ENCODE measurements at regions not wholly inside any gene's neighbourhood (a gene's known extent, or its start where the extent isn't known, plus 50 kb on each side); places are given as distances from the start of the nearest gene placed in this dataset.

DNA sequence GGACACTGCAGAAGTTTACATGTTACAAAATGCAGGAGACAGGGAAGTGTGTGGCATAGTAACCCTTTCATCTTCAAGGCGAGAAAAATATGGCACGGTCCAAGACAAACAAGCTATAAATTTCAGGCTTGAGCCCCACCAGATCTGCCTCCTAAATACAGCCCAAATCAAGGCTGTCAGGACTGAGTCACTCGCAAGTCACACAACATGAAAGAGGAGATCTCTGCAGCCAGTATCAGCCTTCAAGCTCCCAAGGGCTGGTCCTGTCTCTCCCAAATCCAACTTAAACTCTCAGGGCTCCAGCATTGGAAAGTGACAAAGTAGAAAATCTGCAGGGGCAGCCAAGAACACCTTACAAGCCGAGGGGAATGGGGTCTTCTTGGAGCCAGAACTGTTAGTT lies 106.3 kb upstream of the GATA6 start:
- Mint-ChIP-seq H3K4me1 (peaks cover 5 to 12% of the 10 kb centered on the region in 2 experiments), H3K4me3 (no peak overlapping the region), H3K36me3 (ENCODE audit: insufficient read depth in 1 of 3, low read depth in 3 of 3) (no peaks in the 10 kb centered on the region), H3K27ac (no peak overlapping the region), H3K27me3 (ENCODE audit: low read depth) (peaks cover 10% of the 10 kb centered on the region), H3K9me3 (no peaks in the 10 kb centered on the region)
- Histone ChIP-seq H2BK20ac (ENCODE audit: low read depth, low read length, poor library complexity, severe bottlenecking) (no peak overlapping the region), H4K8ac (replicated peaks; ENCODE audit: insufficient read length, low read depth, low read length) (no peak overlapping the region), H3K4me1 (ENCODE audit: insufficient read depth, low read length) (no peaks in the 10 kb centered on the region), H3K9ac (ENCODE audit: extremely low read depth, insufficient read length, low read length) (no peak overlapping the region), H4K91ac (ENCODE audit: insufficient read length, low read depth, low read length) (no peak overlapping the region), H3K79me1 (ENCODE audit: insufficient read depth, low read depth, low read length, poor library complexity, severe bottlenecking) (no peaks in the 10 kb centered on the region), H2AFZ (ENCODE audit: low read length) (no peak overlapping the region), H3K9me3 (ENCODE audit: control insufficient read depth, low read depth, low read length) (no peaks in the 10 kb centered on the region), H3K23me2 (ENCODE audit: insufficient read length, low read depth, low read length, poor library complexity, severe bottlenecking) (no peaks in the 10 kb centered on the region), H2BK12ac (ENCODE audit: insufficient read length, low read depth, low read length) (no peak overlapping the region), H3K56ac (ENCODE audit: insufficient read length, low read depth, low read length) (no peak overlapping the region), H2BK120ac (ENCODE audit: low read depth, low read length, poor library complexity, severe bottlenecking) (no peak overlapping the region), H3K27me3 (ENCODE audit: insufficient read depth, low read length) (no peaks in the 10 kb centered on the region; the same call in 1 of the 2 replicates), H3K14ac (ENCODE audit: insufficient read depth, low read length) (no peak overlapping the region), H4K5ac (ENCODE audit: insufficient read length, low read depth, low read length) (no peak overlapping the region), H3K4ac (ENCODE audit: low read depth, low read length) (no peak overlapping the region), H3T11ph (ENCODE audit: low read length) (no peak overlapping the region), H2BK5ac (ENCODE audit: insufficient read length, low read length) (no peak overlapping the region), H3K4me2 (ENCODE audit: insufficient read depth, insufficient read length, low read length) (no peak overlapping the region), H3K23ac (ENCODE audit: insufficient read length, low read depth, low read length) (no peak overlapping the region), H3K18ac (ENCODE audit: insufficient read length, low read depth, low read length) (no peak overlapping the region), H3K79me2 (ENCODE audit: insufficient read depth, low read length) (no peaks in the 10 kb centered on the region), H4K20me1 (ENCODE audit: control insufficient read depth, insufficient read depth, insufficient read length) (no peaks in the 10 kb centered on the region), H3K27ac (ENCODE audit: insufficient read length, low read depth, low read length) (no peak overlapping the region), H2AK5ac (ENCODE audit: insufficient read length, low read length) (no peak overlapping the region), H2BK15ac (ENCODE audit: low read depth, low read length) (no peak overlapping the region)
- no CpG with 5 or more reads among the region's 4 CpGs for WGBS (ENCODE audit: extremely low coverage, insufficient read length, low lambda C conversion rate)
- DNase-seq = no peak
- no peak for TF ChIP-seq CTCF (conservative IDR thresholded peaks at IDR 0.05)

Data from H9 (cell line).